K562 (cell line): ENCODE measurements at regions not wholly inside any gene's neighbourhood (a gene's known extent, or its start where the extent isn't known, plus 50 kb on each side); places are given as distances from the start of the nearest gene placed in this dataset.

Experiments used
- ATAC-seq: fragments of 200-7000 bp; cut with Tn5 transposase; 3 replicates; pipeline ENCODE4 v1.9.1; 2020; ENCODE audit warnings: moderate library complexity
- BruUV-seq: library from RNA; stranded (reverse); fragments of 400-500 nt; replicated peaks from 2 replicates; lab custom pipeline; 2021; lab: Mats Ljungman, UMichigan
- CTCF ChIA-PET: fragments of 300-600 bp; formaldehyde crosslinking; extraction: SDS; loops from one replicate; lab custom pipeline; 2021; ENCODE audit warnings: low intra/inter-chr PET ratio; lab: Yijun Ruan, JAX
- POLR2A ChIA-PET: fragments of 300-600, 350-650 bp; sonication (Branson Sonifier 250); formaldehyde crosslinking; extraction: SDS; loops from one replicate; lab custom pipeline; 2021; ENCODE audit warnings: antibody characterized with exemption, inconsistent platforms; lab: Yijun Ruan, JAX
- DNase-seq, 4 experiments: peaks; one replicate each; pipeline versions ENCODE4 v3.0.0 to v3.0.0-alpha.2; 2011 to 2018; ENCODE audit warnings: low spot score in 3 of 4, mixed read lengths in 3 of 4; ENCODE audit errors: extremely low read depth in 1 of 4
- FAIRE-seq: peaks from 2 replicates; lab custom pipeline; 2011; peaks lifted over from hg19 to GRCh38; lab: Jason Lieb, UNC
- H2AFZ ChIP-seq: 2 replicates; pipeline ENCODE4 v1.6.0; 2011; ENCODE audit warnings: low read depth, low read length, control low read depth, inconsistent platforms
- H3K27ac ChIP-seq: fragments of 200-600 bp; 3 replicates; pipeline ENCODE4 v1.8.0; 2011; ENCODE audit warnings: low read depth, mild to moderate bottlenecking, control low read depth, inconsistent platforms, low read length, moderate library complexity, mixed read lengths; ENCODE audit errors: extremely low read depth
- H3K27me3 ChIP-seq, 2 experiments: fragments of 300-600 bp in 1 of 2; 2 replicates in 1 of 2; 3 replicates in 1 of 2; pipeline versions ENCODE4 v1.6.0 to v1.8.0; 2011; ENCODE audit warnings: inconsistent platforms in 2 of 2, low read length in 2 of 2, mild to moderate bottlenecking in 1 of 2, mixed read lengths in 1 of 2, moderate library complexity in 1 of 2; ENCODE audit not compliant: control insufficient read depth in 2 of 2, insufficient read depth in 2 of 2
- H3K36me3 ChIP-seq: fragments of 300-600 bp; 3 replicates; pipeline ENCODE4 v1.8.0; 2011; ENCODE audit warnings: mild to moderate bottlenecking, low read length, inconsistent platforms; ENCODE audit not compliant: control insufficient read depth, insufficient read depth
- H3K4me1 ChIP-seq, 2 experiments: fragments of 200-600 bp in 1 of 2; replicated peaks in 1 of 2; 2 replicates in 1 of 2; 3 replicates in 1 of 2; pipeline versions ENCODE4 v1.5.1 to v1.8.0; 2011; ENCODE audit warnings: inconsistent platforms in 2 of 2, low read length in 2 of 2, mild to moderate bottlenecking in 1 of 2, mixed read lengths in 1 of 2, moderate library complexity in 1 of 2; ENCODE audit not compliant: control insufficient read depth in 2 of 2, insufficient read depth in 2 of 2
- H3K4me2 ChIP-seq: 2 replicates; pipeline ENCODE4 v1.6.1; 2011; ENCODE audit warnings: low read length, control low read depth, inconsistent platforms, mixed read lengths; ENCODE audit not compliant: insufficient read depth
- H3K4me3 ChIP-seq: fragments of 200-600 bp; sonication (generic), shearing (Covaris generic); 2 replicates; pipeline ENCODE4 v1.5.1; 2016; ENCODE audit warnings: control low read depth, inconsistent platforms
- H3K79me2 ChIP-seq: fragments of 200-600 bp; 3 replicates; pipeline ENCODE4 v1.8.0; 2011; ENCODE audit warnings: low read length, inconsistent platforms; ENCODE audit not compliant: control insufficient read depth, insufficient read depth
- H3K9ac ChIP-seq, 2 experiments: 2 replicates each; pipeline versions ENCODE4 v1.6.0 to v1.6.1; 2011; ENCODE audit warnings: low read depth in 2 of 2, low read length in 2 of 2, control low read depth in 1 of 2, inconsistent platforms in 1 of 2, mild to moderate bottlenecking in 1 of 2, mixed read lengths in 1 of 2; ENCODE audit not compliant: insufficient read depth in 1 of 2
- H3K9me1 ChIP-seq: one replicate; pipeline ENCODE4 v1.6.0; 2011; ENCODE audit warnings: inconsistent platforms, mild to moderate bottlenecking, low read length, moderate library complexity; ENCODE audit not compliant: control insufficient read depth, insufficient read depth
- H3K9me3 ChIP-seq: replicated peaks from 2 replicates; pipeline ENCODE4 v1.5.1; 2011; ENCODE audit warnings: low read depth, low read length, inconsistent platforms; ENCODE audit not compliant: control insufficient read depth, insufficient read depth
- H4K20me1 ChIP-seq: replicated peaks from 2 replicates; pipeline ENCODE4 v1.6.1; 2011; ENCODE audit warnings: low read length, inconsistent platforms, mixed read lengths; ENCODE audit not compliant: control insufficient read depth, insufficient read depth
- CHCHD3 ChIP-seq: fragments of 250-450 bp; sonication (Bioruptor Pico); IDR thresholded peaks from 2 replicates; pipeline ENCODE4 v2.1.2; 2022; ENCODE audit warnings: mild to moderate bottlenecking
- HDAC1 ChIP-seq, 2 experiments: fragments of 450-650 bp; IDR thresholded peaks; 2 replicates each; pipeline ENCODE4 v1.6.1; 2016 to 2017; ENCODE audit warnings: inconsistent platforms in 1 of 2, mild to moderate bottlenecking in 1 of 2, moderate library complexity in 1 of 2
- KLF16 ChIP-seq: IDR thresholded peaks from 2 replicates; pipeline ENCODE4 v1.6.1; 2016; ENCODE audit warnings: antibody characterized with exemption
- MED1 ChIP-seq: sonication (generic); formaldehyde crosslinking; IDR thresholded peaks from 2 replicates; pipeline ENCODE4 v1.8.1; 2023; ENCODE audit warnings: missing genetic modification reagents, borderline replicate concordance
- MTA3 ChIP-seq: fragments of 450-650 bp; formaldehyde crosslinking; IDR thresholded peaks from 2 replicates; pipeline ENCODE4 v1.6.1; 2017; ENCODE audit warnings: mild to moderate bottlenecking, borderline replicate concordance
- PHF21A ChIP-seq: fragments of 450-650 bp; IDR thresholded peaks from 2 replicates; pipeline ENCODE4 v1.6.1; 2017; ENCODE audit warnings: low read depth, borderline replicate concordance
- SMARCA4 ChIP-seq: fragments of 450-650 bp; IDR thresholded peaks from 2 replicates; pipeline ENCODE4 v1.6.1; 2016
- TAF9B ChIP-seq: fragments of 450-650 bp; IDR thresholded peaks from 2 replicates; pipeline ENCODE4 v1.6.1; 2018; ENCODE audit warnings: mild to moderate bottlenecking; ENCODE audit not compliant: partially characterized antibody
- ZNF197 ChIP-seq: fragments of 200-800 bp; sonication (Bioruptor generic); IDR thresholded peaks from 2 replicates; pipeline ENCODE4 v1.6.1; 2016; ENCODE audit warnings: low read depth, missing genetic modification characterization, missing compliant biosample characterization
- ZSCAN32 ChIP-seq: fragments of 450-650 bp; formaldehyde crosslinking; IDR thresholded peaks from 2 replicates; pipeline ENCODE4 v1.4.0; 2020; ENCODE audit warnings: mild to moderate bottlenecking, moderate library complexity
- WGBS: fragments of 100-300 bp; shearing (Covaris generic); methylation state at CpG from one replicate; pipeline ENCODE4 v1.1.6; 2016; ENCODE audit warnings: low coverage, mixed read lengths; ENCODE audit not compliant: insufficient coverage; ENCODE audit errors: missing lambda C conversion rate; 5-methylcytosine and 5-hydroxymethylcytosine counted together
- in situ Hi-C: fragments of 300-500 bp; cut with MboI; formaldehyde crosslinking; loops from 4 replicates; pipeline ENCODE4 v1.15.0; 2018; ENCODE audit warnings: inconsistent platforms, mixed read lengths
- intact Hi-C: fragments of 100-400 bp; cut with micrococcal nuclease; formaldehyde crosslinking; loops from 2 replicates; pipeline ENCODE4 v1.14.2; 2022

GRCh38 chr2:180677930-180678624 is 302.3 kb upstream of the UBE2E3 start:
- in situ Hi-C loops, result no loop called here
- no peaks in the 10 kb centered on the region for H3K36me3 ChIP-seq
- H3K4me1 ChIP-seq, result no peaks in the 10 kb centered on the region
- DNase-seq, result no peak
- H3K9me3 ChIP-seq, result no peaks in the 10 kb centered on the region
- FAIRE-seq, result no peak
- H3K79me2 ChIP-seq, result no peaks in the 10 kb centered on the region
- H3K9ac ChIP-seq, result no peak overlapping the region
- no TSS peak for BruUV-seq
- WGBS, result 0% methylated on average over 3 of the region's 3 CpGs
- CTCF ChIA-PET, result no interaction called here
- H3K27ac ChIP-seq, result no peak overlapping the region
- no peak overlapping the region for H2AFZ ChIP-seq
- H3K4me2 ChIP-seq, result no peak overlapping the region
- H4K20me1 ChIP-seq, result no peaks in the 10 kb centered on the region
- POLR2A ChIA-PET, result no interaction called here
- TF ChIP-seq SMARCA4 (no peak), CHCHD3 (no peak), MTA3 (no peak), TAF9B (no peak), HDAC1 (IDR thresholded peaks at IDR 0.05) (no peak), ZSCAN32 (no peak), MED1 (no peak), ZNF197 (no peak), PHF21A (no peak), KLF16 (no peak)
- TF ChIP-seq, all 486 proteins: peak for 0
- Histone ChIP-seq H3K4me3 (no peak overlapping the region), H3K27me3 (no peaks in the 10 kb centered on the region), H3K9me1 (no peaks in the 10 kb centered on the region)
- ATAC-seq, result no peak
- intact Hi-C loops, result loop anchor here (10.0 kb wide), 1 partner anchor 377 kb away; no protein-coding TSS in a partner anchor
